GM19372 (cell line): ENCODE measurements at regions not wholly inside any gene's neighbourhood (a gene's known extent, or its start where the extent isn't known, plus 50 kb on each side); places are given as distances from the start of the nearest gene placed in this dataset.

Source experiments
- ATAC-seq: cut with Tn5 transposase; IDR thresholded peaks from one replicate; pipeline ENCODE4 v1.9.1; 2021; ENCODE audit warnings: mild to moderate bottlenecking, low read depth, moderate library complexity; ENCODE audit not compliant: unreplicated experiment

DNA sequence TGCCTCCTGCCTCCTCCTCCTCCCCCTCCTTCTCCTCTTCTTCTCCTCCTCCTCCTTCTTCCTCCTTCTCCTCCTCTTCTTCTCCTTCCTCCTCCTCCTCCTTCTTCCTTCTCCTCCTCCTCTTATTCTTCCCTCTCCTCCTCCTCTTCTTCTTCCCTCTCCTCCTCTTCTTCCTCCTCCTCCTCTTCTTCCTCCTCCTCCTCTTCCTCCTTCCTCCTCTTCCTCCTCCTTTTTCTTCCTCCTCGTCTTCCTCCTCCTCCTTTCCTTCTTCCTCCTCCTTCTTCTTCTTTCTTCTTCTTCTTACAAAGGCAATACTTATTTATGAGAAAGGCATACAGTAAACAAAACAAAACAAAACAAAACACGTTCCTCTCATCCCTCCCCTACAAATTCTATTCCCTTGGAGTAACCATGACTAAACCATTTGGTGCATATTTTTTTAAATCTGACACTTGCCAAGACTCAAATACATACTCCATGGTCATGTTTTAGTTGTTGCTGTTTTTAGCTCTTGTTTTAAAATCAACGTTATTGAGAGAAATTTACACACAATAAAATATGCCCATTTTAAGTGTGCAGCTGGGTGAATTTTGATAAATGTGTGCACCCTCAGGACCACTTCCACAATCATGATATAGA, 135.6 kb downstream of the FOXD1 start:
- no peak for ATAC-seq

DNA sequence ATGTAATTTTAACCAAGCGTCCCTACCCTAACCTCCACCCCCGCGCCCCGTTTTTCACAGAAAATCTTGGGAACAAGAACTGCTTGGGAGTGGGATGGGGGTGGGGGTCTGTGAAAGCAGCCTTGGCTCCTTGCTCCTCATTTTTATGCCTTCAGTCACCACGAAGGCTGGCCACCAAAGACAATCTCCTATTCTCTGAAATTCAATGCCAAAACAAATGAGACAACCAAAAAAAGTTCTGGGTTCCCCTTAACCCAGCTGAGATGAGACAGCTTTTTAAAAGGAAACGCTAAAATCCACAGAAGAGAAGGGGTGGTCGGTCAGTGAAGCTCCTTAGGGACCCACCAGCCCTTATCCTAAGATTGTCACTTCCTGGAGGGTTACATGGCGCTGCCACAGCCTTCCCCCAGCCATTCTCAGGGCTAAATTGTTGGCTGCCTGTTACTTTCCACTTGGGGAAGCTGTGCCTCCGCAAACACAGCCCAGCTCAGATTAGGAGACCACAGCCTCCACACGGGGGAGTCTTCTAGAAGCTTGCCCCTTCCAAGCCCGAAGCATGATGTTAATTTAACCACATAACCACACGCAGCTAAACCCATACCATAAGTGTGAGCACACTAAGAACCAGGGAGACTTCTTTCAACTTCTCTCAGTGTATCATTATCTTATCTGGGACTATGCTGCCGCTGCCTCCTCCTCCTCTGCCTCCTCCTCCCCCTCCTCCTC, 136.3 kb downstream of the FOXD1 start:
- ATAC-seq, result no peak

DNA sequence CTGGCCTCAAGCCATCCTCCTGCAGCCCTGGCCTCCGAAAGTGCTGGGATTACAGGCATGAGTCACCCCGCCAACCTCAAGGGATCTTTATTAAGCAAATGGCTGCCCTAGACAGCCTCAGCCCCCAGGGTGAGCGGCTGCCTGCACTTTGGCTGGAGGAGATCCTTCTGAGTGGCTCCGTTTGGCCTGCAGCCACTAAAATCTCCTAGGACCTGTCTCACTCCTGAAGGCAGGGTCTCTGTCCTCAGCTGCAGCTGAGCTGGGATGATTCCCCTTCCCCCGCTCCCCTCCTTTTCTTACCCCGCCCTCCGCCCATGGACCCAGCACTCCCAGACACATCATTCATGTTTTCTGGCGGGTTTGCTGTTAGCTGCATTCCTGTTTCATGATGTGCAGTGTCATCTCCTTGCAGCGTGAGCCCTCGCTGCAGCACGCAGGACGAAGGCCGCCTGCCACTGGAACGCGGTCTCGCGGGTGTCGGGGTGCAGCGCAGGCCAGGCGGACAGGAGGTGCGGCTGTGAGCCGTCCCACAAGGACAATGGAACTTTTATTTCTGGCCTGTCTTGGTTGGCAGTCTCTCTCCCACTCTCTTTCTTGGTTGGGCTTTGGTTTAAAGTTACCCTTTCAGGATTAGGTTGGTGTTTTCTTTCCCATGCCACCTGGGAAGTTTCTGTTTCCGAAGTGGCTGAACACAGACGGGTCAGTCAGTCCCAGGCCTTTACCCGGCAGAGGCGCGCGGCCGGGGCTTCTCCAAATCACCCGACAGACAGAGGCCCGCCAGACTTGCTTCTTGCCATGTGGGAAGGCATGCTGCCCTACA, 137.1 kb downstream of the FOXD1 start:
- ATAC-seq, result no peak

DNA sequence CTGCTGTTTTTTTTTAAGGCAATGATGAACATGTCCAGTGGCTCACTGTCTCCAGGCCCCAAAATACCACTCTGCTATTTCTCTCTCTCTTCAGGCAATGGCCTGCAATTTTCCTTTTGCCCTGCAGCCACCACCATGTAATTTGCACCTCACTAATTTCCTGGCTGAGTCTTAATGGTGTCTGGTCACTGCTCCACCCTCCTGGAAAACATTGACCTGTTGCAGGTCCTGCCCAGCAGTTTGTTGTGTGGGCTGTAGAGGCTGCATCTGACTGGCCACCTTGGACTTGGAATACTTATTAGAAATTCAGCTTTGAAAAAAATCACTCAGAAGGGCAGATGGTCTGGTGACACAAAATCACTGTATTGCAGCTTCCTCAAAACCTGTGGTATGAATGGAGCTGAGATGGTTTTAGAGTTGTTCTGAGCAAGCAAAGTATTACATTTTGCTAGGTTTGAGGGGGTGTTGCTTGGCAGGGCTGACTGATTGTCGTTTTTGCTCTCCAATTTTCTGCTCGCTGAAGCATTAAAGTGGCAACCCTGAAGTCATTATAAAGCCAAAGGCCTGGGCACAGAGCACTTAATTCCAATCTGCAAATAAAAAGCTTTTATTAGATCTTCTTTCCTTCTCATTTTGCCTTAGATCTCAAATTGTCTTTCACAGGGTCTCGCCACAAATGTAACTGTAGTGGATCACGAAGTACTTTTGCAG, 134.8 kb downstream of the TMEM174 start:
- ATAC-seq, result no peak

DNA sequence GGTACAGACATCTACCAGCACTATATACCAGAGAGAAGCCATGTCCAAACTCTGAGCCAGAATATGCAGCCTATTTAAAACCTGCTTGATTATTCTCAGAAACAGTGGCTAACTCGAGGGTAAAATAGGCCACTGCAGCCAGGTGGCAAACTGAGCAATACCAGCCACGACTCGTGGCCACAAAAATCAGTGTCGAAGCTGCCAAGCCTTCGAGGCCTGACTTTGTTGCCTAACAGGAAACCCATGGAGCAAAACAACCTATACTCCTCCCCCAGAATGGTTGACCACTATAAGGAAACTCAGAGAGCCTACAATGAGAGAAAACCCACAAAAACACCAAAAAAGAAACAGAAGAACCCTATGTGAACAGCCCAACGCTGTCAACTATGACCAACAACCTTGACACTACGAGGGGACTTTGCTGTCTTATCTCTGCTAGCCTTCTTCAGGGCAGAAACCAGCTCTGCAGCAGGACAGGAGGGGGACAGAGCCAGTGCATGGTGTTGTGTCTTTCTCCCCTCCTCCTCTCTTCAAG, 133.8 kb downstream of the TMEM174 start:
- ATAC-seq, result no peak

DNA sequence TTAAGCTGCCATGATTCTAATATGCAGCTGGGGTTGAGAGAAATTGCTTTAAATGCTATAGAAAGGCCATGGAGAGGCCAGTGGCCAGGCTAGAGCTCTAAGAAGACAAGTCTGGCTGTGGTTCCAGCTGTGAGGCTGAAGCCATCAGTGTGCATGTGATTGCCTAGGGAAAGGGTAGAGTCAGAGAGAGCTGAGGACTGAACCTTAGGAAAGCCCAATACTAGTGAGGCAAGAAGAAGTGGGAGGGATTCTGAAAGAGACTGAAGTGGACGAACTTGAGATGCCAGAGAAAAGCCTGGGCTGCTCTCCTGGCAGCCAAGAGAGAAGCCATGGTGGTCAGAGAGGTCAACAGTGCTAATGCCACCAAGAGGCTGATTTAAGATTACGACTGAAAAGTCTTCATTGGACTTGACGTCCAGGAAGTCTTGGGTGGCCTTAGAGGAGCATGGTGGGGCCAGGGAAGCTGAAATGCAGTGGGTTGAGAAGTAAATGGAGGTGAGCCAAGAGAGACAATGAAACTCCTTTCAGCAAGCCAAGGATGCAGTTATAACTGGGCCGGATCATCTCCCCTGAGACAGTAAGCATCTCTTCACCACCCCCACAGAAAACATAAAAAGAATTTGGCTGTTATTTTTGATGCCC, 133.2 kb downstream of the TMEM174 start:
- no peak for ATAC-seq

DNA sequence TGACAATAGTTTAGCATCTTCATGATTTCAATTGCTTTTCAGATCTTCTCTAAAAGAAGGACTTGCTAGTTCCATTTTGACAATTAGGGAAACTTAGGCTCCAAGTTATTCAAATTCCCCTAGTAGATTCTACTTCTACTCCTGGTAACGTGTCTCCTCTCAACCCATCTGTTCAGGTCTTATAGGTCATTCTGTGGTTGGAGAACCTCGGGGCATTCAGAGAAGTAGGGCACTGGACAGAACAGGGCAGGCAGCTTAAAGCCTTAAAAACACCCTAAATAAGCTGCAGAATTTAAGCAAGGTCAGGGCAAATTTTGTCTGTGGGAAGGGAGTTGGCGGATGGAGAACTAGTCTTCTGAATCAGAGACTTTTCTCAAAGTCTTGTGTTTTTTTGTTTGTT, 132.4 kb downstream of the TMEM174 start:
- no peak for ATAC-seq

DNA sequence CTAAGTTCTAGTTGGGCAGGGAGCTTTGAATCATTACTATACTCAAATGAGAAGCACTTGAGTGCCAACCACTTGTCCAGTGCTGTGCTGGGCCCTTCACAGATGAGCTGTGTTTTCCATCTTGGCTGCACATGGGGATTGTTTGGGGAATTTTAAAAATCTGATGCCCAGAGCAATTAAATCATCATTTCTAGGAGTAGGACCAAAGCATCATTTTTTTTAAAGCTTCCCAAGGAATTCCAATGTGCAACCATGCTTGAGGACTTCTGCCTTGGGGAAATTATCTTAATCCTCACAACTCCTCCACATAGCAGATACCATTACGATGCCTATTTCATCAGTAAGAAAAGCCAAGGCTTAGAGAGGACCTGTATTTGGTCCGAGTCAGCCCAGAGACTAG, 131.4 kb downstream of the TMEM174 start:
- no peak for ATAC-seq

DNA sequence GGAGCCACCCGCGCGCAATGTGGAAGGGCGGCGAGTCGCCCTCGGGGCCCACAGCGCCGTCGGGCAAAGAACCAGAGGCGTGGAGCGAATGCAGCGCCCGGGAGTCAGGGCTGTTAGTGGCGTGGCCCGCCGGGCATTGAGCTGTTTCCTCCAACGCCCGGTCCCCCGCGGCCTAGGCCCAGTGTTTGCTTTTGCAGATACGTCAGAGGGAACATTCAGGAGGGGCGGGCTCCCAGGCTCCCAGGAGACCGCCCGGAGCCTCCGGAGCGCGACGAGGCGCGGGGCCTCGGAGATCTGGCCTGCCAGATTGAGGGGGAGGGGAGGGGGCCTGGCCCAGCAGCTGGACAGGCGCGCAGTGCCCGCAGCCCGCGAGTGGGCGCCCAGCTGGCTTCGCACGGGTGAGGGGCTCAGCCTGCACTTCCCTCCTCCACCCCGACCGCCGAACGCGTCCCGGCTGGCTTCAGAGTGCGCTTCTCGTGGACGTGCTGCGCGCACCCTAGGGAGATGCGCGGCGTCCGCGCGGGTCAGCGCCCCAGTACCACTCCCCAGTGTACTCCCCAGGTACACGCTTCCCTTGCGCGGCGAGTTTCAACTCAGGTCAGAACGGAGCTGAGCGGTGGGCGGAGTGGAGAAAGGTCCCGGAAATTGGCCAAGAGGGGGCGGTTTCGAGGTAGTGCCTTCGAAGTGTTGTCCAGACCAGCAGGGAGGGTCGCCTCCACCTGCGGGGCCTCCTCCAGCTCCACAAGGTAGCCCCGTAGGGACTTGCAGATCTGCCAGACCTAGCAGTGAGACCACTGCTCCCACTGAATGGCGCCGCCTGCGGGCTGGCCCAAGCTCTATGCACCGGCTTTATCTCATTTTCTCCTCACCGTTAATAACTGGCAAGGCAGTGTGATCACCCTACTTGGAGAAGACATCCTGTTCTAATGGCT, 130.4 kb downstream of the TMEM174 start:
- no peak for ATAC-seq

DNA sequence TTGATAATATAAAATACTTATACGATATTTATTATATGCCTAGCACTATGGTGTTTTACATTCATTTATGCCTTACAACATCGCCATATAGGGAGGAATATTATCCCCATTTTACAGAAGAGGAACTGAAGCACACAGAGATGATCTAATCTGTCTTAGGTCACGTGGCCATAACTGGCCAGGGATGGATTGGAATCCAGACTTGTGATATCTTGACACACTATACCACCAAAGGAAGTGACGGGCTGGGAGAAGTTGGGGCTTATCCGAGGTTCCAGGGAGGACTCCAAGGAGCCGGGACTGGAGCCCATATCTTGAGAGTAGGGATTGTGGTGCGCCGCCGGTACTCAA, 129.8 kb downstream of the TMEM174 start:
- no peak for ATAC-seq

DNA sequence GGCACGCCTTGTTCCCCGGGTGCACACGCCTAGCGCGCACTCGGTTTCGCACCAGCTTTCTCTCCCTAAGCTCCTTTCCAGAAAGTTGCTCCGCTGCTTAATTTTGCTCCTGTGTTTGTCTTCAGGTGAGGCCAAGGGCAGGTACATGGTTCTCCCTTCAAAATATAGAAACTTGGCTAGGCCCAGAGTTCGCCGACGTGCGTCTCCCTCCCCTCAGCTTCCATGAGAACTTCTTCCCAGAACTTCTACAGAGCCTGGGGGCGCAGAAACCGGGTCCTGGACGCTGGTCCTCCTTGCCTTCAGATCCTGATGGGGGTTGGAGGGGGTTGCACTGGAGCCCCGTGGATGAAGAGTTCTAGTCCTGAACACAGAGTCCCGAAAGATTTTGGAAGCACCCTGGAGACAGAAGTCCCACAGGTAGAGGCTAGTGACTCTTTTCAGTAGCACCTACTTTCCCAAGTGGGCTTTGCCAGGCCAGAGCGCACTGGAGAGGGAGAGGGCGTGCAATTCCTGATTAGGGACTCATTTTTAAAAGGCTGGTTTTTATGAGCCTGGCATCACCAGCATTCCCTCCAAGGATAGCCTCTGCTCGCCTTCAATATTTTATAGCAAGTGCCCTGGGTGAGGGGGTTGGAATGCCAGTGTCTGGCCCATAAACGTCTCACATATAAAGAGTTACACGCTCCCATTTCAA, 128.4 kb downstream of the TMEM174 start:
- no peak for ATAC-seq

DNA sequence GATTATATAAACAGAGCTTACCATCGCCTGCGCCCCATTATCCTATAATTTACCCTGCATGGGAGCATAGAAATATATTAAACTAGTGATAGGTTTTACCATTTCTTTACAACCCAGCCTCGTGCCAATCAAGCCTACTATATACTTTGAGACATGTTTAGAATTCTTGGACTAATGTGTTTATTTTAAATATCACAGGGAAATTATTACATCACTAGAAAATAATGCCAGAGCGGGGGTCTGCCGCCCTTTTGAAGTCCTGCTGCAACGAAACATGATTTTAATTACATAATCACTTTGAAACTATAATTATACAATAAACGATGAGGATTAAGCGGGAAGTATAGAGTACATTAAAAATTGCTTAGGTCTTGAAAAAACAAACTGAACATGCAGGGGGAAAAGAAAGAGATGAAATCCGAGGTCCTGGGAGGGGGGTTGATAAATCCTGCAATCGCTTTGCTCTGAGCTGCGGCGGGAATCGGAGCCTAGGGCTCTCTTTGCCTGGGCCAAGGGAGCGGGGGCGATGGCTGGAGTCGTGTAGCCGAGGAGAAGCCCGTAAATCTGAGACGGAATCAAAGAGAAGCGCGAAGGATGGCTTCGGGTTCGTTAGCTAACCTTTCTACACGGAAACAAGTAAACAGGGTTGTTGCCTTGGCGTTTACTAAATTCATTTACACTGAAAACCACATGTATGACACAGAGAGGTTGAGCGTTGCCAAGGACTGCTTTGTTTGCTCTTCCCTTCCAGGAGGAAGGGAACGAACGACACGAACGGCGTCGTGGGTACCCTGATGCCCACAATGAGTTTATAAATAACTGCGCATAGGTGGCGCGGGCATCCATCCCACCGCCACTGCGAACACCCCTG, 127.6 kb downstream of the TMEM174 start:
- ATAC-seq, result no peak

DNA sequence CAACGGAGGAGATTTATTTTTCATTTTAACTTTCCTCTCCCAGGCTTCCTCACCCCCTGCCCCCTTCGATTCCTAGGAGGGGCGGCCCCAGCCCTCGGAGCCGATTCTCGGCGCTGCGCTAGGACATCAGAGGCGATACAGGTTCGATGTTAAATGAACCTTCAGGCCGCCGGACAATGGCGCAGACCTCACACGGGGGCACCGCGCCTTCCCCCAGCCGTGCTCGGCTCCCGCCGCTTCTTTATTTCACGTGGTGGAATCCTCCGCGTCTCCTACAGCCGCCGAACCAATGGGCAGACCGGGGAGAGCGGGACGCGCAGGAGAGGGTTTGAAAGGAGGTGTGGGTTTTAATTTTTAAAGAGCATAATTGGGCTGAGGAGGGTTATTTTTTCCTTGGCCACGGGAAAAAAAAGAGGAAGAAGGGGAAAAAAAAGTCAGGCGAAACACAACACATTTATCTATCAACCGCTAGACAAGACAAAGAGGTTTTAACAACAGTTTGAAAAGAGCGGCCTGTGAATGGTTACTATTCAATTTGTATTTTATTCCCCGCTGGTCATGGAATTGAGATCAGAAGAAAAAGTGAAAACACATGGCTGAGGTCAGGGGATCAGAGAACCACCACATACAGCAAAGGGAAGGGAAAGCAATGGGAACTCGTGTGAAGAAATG, 126.8 kb downstream of the TMEM174 start:
- no peak for ATAC-seq

DNA sequence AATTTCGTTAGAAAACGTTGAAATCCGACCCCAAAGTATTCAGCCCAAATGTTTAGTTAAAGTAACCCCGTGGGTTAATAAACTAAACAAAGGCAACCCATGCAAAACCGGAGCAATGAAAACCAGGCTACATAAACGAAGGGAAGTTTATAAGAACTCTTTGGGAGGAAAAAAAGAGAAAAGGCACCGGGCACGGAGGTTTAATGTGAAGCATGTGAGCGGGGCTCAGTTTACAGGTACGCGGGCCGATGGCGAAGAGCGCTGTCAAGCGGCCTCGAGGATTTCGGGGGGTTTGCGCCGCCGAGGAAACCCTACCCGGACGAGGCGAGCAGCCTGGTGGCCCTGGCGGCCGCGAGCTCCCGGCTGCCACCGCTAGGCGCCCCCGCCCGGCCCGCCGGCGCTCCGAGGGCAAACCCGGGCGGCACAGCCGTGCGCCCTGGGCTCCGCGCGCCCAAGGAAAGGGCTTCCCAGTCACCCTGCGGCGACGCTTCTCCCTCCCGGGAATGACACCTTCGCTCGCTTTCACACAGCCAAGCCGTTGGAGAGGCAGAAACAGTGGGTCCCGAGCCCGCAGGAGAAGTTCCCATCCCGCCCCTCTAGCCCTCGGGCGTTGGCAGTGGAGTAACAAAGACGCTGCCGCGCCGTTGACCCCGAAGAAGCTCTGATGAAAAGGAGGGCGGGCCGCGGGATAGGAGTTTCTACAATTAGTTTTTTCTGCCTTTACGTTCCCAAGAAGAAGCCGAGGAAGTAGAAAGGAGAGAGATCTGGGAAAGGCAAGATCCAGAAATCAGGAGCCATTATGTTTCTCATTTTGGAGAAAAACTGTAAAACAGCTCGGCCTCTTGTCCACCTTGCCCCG, 126.0 kb downstream of the TMEM174 start:
- ATAC-seq, result no peak

DNA sequence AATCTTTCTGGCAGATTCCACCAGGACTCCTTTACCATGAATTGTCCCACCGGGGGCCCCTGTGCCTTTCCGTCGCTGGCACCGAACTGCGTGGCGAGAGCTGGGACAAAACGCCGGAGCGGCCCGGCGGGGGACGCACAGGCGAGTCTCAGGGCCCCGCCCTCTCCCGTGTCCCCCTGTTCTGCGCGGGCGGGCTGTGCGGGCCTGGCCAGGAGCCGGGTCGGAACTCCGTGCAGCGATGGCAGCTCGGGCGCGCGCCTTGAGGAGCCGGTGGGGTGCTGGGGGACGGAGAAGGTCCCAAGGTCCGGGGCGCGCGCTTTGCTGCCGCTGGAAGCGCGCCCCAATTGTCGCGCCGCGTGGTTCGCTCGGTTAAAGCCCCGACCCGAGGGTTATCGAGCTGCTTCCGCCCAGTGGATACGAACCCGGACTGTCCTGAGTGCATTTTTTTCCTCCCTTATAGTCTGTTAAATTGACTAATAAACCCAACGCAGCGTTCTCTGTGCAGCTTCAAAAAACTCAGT, 125.3 kb downstream of the TMEM174 start:
- no peak for ATAC-seq

DNA sequence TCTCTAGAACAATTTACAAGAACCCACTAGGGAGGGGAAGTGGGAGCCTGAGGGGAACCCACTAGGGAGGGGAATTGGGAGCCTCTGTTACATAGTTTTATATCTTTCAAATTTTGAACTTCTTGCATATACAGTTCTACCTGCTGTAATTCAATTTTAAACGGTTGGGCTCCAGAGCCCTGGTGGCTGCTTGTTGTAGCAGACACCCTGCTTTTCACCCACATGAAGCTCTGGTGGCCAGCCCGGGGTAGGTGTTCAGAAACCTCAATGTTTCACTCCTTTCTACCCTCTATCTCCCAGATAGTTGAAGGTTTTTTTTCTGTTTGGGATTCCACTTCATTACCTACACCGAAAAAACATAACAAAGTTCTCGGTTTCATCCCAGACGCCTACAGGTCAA, 124.4 kb downstream of the TMEM174 start:
- no peak for ATAC-seq
